Endothelial cell of umbilical vein (primary cell): ENCODE measurements at regions not wholly inside any gene's neighbourhood (a gene's known extent, or its start where the extent isn't known, plus 50 kb on each side); places are given as distances from the start of the nearest gene placed in this dataset.

Experiments
- BruUV-seq: library from RNA; stranded (reverse); fragments of 400-500 nt; replicated peaks from 2 replicates; lab custom pipeline; 2021; lab: Mats Ljungman, UMichigan
- CTCF ChIA-PET: fragments of 300-600, 350-600 bp; sonication (Branson Sonifier 250); formaldehyde crosslinking; loops from one replicate; lab custom pipeline; 2021; ENCODE audit warnings: antibody characterized with exemption, inconsistent platforms; lab: Charles Lee
- POLR2A ChIA-PET: fragments of 300-600, 350-600 bp; sonication (Branson Sonifier 250); formaldehyde crosslinking; loops from one replicate; lab custom pipeline; 2021; ENCODE audit warnings: antibody characterized with exemption, inconsistent platforms; lab: Charles Lee
- DNase-seq: peaks from one replicate; pipeline ENCODE4 v3.0.0-alpha.2; 2011; ENCODE audit warnings: low read depth, low spot score
- FAIRE-seq: peaks from 2 replicates; lab custom pipeline; 2011; peaks lifted over from hg19 to GRCh38; lab: Jason Lieb, UNC
- H2AFZ ChIP-seq: 2 replicates; pipeline ENCODE4 v1.6.0; 2012; ENCODE audit warnings: low read depth, low read length, control low read depth, inconsistent platforms
- H3K27ac ChIP-seq: 2 replicates; pipeline ENCODE4 v1.5.1; 2011; ENCODE audit warnings: low read depth, mild to moderate bottlenecking, control low read depth, low read length, moderate library complexity; ENCODE audit not compliant: insufficient read depth
- H3K27me3 ChIP-seq, 2 experiments: 2 replicates each; pipeline versions ENCODE4 v1.6.0 to v1.6.1; 2011; ENCODE audit warnings: low read length in 2 of 2, mixed read lengths in 1 of 2; ENCODE audit not compliant: control insufficient read depth in 2 of 2, insufficient read depth in 2 of 2
- H3K36me3 ChIP-seq, 2 experiments: 2 replicates in 1 of 2; 3 replicates in 1 of 2; pipeline ENCODE4 v1.5.1; 2011; ENCODE audit warnings: low read length in 2 of 2, mild to moderate bottlenecking in 1 of 2, moderate library complexity in 1 of 2; ENCODE audit not compliant: control insufficient read depth in 2 of 2, insufficient read depth in 2 of 2; ENCODE audit errors: extremely low read depth in 1 of 2
- H3K4me1 ChIP-seq: 3 replicates; pipeline ENCODE4 v1.5.1; 2011; ENCODE audit warnings: mild to moderate bottlenecking, low read length; ENCODE audit not compliant: control insufficient read depth, insufficient read depth; ENCODE audit errors: extremely low read depth
- H3K4me2 ChIP-seq: 2 replicates; pipeline ENCODE4 v1.6.1; 2011; ENCODE audit warnings: low read length, control low read depth, mixed read lengths; ENCODE audit not compliant: insufficient read depth
- H3K4me3 ChIP-seq, 3 experiments: fragments of 200-600 bp in 1 of 3; sonication (generic), shearing (Covaris generic) in 1 of 3; replicated peaks in 1 of 3; 2 replicates each; pipeline ENCODE4 v1.5.1; 2011 to 2016; ENCODE audit warnings: control low read depth in 3 of 3, low read length in 3 of 3, mild to moderate bottlenecking in 2 of 3, inconsistent platforms in 1 of 3, low read depth in 1 of 3, moderate library complexity in 1 of 3; ENCODE audit not compliant: insufficient read depth in 1 of 3
- H3K79me2 ChIP-seq: 2 replicates; pipeline ENCODE4 v1.6.0; 2012; ENCODE audit warnings: low read length, inconsistent platforms; ENCODE audit not compliant: control insufficient read depth, insufficient read depth
- H3K9ac ChIP-seq: replicated peaks from 2 replicates; pipeline ENCODE3; 2011; ENCODE audit warnings: low read length, control low read depth; ENCODE audit not compliant: insufficient read depth; ENCODE audit errors: extremely low read depth
- H3K9me1 ChIP-seq: replicated peaks from 3 replicates; pipeline ENCODE4 v1.6.0; 2011; ENCODE audit warnings: mild to moderate bottlenecking, low read length; ENCODE audit not compliant: control insufficient read depth, insufficient read depth; ENCODE audit errors: extremely low read depth
- H3K9me3 ChIP-seq: replicated peaks from 2 replicates; pipeline ENCODE4 v1.5.1; 2012; ENCODE audit warnings: low read length, inconsistent platforms; ENCODE audit not compliant: control insufficient read depth, insufficient read depth
- H4K20me1 ChIP-seq: replicated peaks from 2 replicates; pipeline ENCODE3; 2011; ENCODE audit warnings: mild to moderate bottlenecking, low read length; ENCODE audit not compliant: control insufficient read depth, insufficient read depth; ENCODE audit errors: extremely low read depth
- CTCF ChIP-seq, 2 donors: IDR thresholded peaks; 1 replicate in 1 of 2; 2 replicates in 1 of 2; pipeline ENCODE4 v1.5.1; 2011; ENCODE audit warnings: low read length in 2 of 2, mild to moderate bottlenecking in 2 of 2, moderate library complexity in 2 of 2, control low read depth in 1 of 2, inconsistent platforms in 1 of 2, low read depth in 1 of 2; ENCODE audit not compliant: insufficient read depth in 1 of 2; ENCODE audit errors: extremely low read depth in 1 of 2
- EZH2 ChIP-seq: IDR thresholded peaks from 2 replicates; pipeline ENCODE4 v1.6.1; 2012; ENCODE audit warnings: borderline replicate concordance, low read depth, mild to moderate bottlenecking, moderate library complexity, low read length, inconsistent platforms; ENCODE audit not compliant: severe bottlenecking
- GATA2 ChIP-seq: IDR thresholded peaks from 2 replicates; pipeline ENCODE4 v1.7.0; 2011; ENCODE audit warnings: low read depth, mild to moderate bottlenecking, moderate library complexity, mixed read lengths, low read length; ENCODE audit not compliant: insufficient read length, insufficient read depth
- MAX ChIP-seq: IDR thresholded peaks from 2 replicates; pipeline ENCODE4 v1.6.1; 2011; ENCODE audit not compliant: insufficient read depth, insufficient read length
- MYC ChIP-seq: IDR thresholded peaks from one replicate; pipeline ENCODE4 v1.6.1; 2011; ENCODE audit warnings: mild to moderate bottlenecking, low read depth, low read length
- POLR2AphosphoS5 ChIP-seq: IDR thresholded peaks from 2 replicates; pipeline ENCODE4 v1.6.1; 2012; ENCODE audit warnings: low read depth, mild to moderate bottlenecking, control low read depth, low read length, moderate library complexity; ENCODE audit not compliant: insufficient read depth
- dilution Hi-C: fragments of 300-500 bp; cut with MboI; formaldehyde crosslinking; loops from one replicate; pipeline ENCODE4 v1.15.0; 2019; ENCODE audit warnings: low sequenced_read_pairs; ENCODE audit not compliant: extremely low pct_ligation_motif_present
- intact Hi-C: fragments of 100-400 bp; cut with micrococcal nuclease; formaldehyde crosslinking; loops from one replicate; pipeline ENCODE4 v1.10.0; 2022

GRCh38 chr15:37289109-37289765 lies 188.9 kb upstream of the MEIS2 start:
- intact Hi-C loops (no loop called here), dilution Hi-C loops (no loop called here)
- FAIRE-seq: no peak

More at GRCh38 chr15:37289109-37289765, 188.9 kb upstream of the MEIS2 start:
- no peak overlapping the region for H3K4me3 ChIP-seq
- no peak overlapping the region for H3K4me2 ChIP-seq
- H3K27ac ChIP-seq: no peak overlapping the region
- H3K9me1 ChIP-seq: no peaks in the 10 kb centered on the region
- H3K9ac ChIP-seq: no peak overlapping the region
- TF ChIP-seq GATA2 (no peak), MAX (no peak), MYC (no peak), EZH2 (no peak), CTCF (IDR thresholded peaks at IDR 0.05; ENCODE audit: extremely low read depth in 1 of 2, insufficient read depth in 1 of 2, low read depth in 1 of 2, low read length in 2 of 2) (no peak), POLR2AphosphoS5 (no peak)
- no peaks in the 10 kb centered on the region for H3K27me3 ChIP-seq
- no TSS peak for BruUV-seq
- DNase-seq: no peak
- no peaks in the 10 kb centered on the region for H4K20me1 ChIP-seq
- no peaks in the 10 kb centered on the region for H3K36me3 ChIP-seq
- ChIA-PET CTCF (no interaction called here), POLR2A (no interaction called here)
- H3K79me2 ChIP-seq: no peaks in the 10 kb centered on the region
- no peaks in the 10 kb centered on the region for H3K4me1 ChIP-seq
- H3K9me3 ChIP-seq: no peaks in the 10 kb centered on the region
- no peak overlapping the region for H2AFZ ChIP-seq
